Neural cell (in vitro differentiated cells): ENCODE measurements at regions not wholly inside any gene's neighbourhood (a gene's known extent, or its start where the extent isn't known, plus 50 kb on each side); places are given as distances from the start of the nearest gene placed in this dataset.

Experiments used
- H2AFZ ChIP-seq: fragments of 200-600, 300-800 bp; sonication (generic), shearing (Covaris generic); 2 replicates; pipeline ENCODE4 v1.6.0; 2014; ENCODE audit warnings: low read depth, mild to moderate bottlenecking, antibody characterized with exemption, low read length, moderate library complexity
- H3F3A ChIP-seq: fragments of 200-600 bp; shearing (Covaris generic); 2 replicates; pipeline ENCODE4 v1.6.1; 2016; ENCODE audit warnings: mild to moderate bottlenecking, moderate library complexity, mixed read lengths, antibody characterized with exemption, low read length; ENCODE audit not compliant: insufficient read depth, poor library complexity, severe bottlenecking
- H3K27ac ChIP-seq: fragments of 200-600, 300-800 bp; sonication (generic), shearing (Covaris generic); 2 replicates; pipeline ENCODE4 v1.5.1; 2014; ENCODE audit warnings: mild to moderate bottlenecking, low read length, moderate library complexity
- H3K27me3 ChIP-seq: fragments of 300-800, 200-600 bp; sonication (generic), shearing (Covaris generic); 2 replicates; pipeline ENCODE4 v1.6.0; 2014; ENCODE audit warnings: mild to moderate bottlenecking, low read depth, low read length, moderate library complexity; ENCODE audit not compliant: insufficient read depth
- H3K36me3 ChIP-seq: fragments of 300-800, 200-600 bp; sonication (generic), shearing (Covaris generic); 2 replicates; pipeline ENCODE4 v1.5.1; 2014; ENCODE audit warnings: mild to moderate bottlenecking, antibody characterized with exemption, low read length, moderate library complexity; ENCODE audit not compliant: insufficient read depth
- H3K4me2 ChIP-seq: fragments of 300-800, 200-600 bp; sonication (generic), shearing (Covaris generic); 2 replicates; pipeline ENCODE4 v1.6.0; 2014; ENCODE audit warnings: mild to moderate bottlenecking, low read length
- H3K4me3 ChIP-seq: fragments of 300-800, 200-600 bp; sonication (generic), shearing (Covaris generic); 2 replicates; pipeline ENCODE4 v1.5.1; 2014; ENCODE audit warnings: mild to moderate bottlenecking, low read length, moderate library complexity
- H3K79me2 ChIP-seq: fragments of 200-600 bp; shearing (Covaris generic); replicated peaks from 2 replicates; pipeline ENCODE4 v1.6.0; 2014; ENCODE audit warnings: mild to moderate bottlenecking, low read length, moderate library complexity; ENCODE audit not compliant: insufficient read depth
- H3K9ac ChIP-seq: fragments of 300-800, 200-600 bp; sonication (generic), shearing (Covaris generic); 2 replicates; pipeline ENCODE4 v1.6.1; 2016; ENCODE audit warnings: mild to moderate bottlenecking, low read length, mixed read lengths
- H3K9me2 ChIP-seq: fragments of 200-600 bp; shearing (Covaris generic); 2 replicates; pipeline ENCODE4 v1.6.1; 2016; ENCODE audit warnings: mild to moderate bottlenecking, low read length, mixed read lengths; ENCODE audit not compliant: insufficient read depth
- H3K9me3 ChIP-seq: fragments of 200-600, 300-800 bp; sonication (generic), shearing (Covaris generic); 2 replicates; pipeline ENCODE4 v1.6.1; 2016; ENCODE audit warnings: mild to moderate bottlenecking, mixed run types, low read length, moderate library complexity, mixed read lengths
- H4K20me1 ChIP-seq: fragments of 200-600 bp; shearing (Covaris generic); 2 replicates; pipeline ENCODE4 v1.6.1; 2016; ENCODE audit warnings: mild to moderate bottlenecking, mixed run types; ENCODE audit not compliant: insufficient read depth
- EP300 ChIP-seq: fragments of 450-650 bp; conservative IDR thresholded peaks from 2 replicates; pipeline ENCODE4 v1.6.1; 2014; ENCODE audit warnings: antibody characterized with exemption, mild to moderate bottlenecking, moderate library complexity; ENCODE audit not compliant: poor library complexity, severe bottlenecking
- EZH2 ChIP-seq: fragments of 200-600, 300-800 bp; shearing (Covaris generic), sonication (generic); IDR thresholded peaks from 2 replicates; pipeline ENCODE4 v1.6.1; 2014; ENCODE audit warnings: antibody characterized with exemption, low read length, borderline replicate concordance, mild to moderate bottlenecking; ENCODE audit not compliant: insufficient read depth, poor library complexity, severe bottlenecking
- MXI1 ChIP-seq: fragments of 450-650 bp; conservative IDR thresholded peaks from 2 replicates; pipeline ENCODE4 v1.6.1; 2014; ENCODE audit warnings: antibody characterized with exemption, mild to moderate bottlenecking; ENCODE audit not compliant: poor library complexity, severe bottlenecking
- POLR2AphosphoS5 ChIP-seq: IDR thresholded peaks from 2 replicates; pipeline ENCODE4 v1.6.1; 2012
- RAD21 ChIP-seq: fragments of 450-650 bp; conservative IDR thresholded peaks from 2 replicates; pipeline ENCODE4 v1.6.1; 2014; ENCODE audit warnings: antibody characterized with exemption, mild to moderate bottlenecking, moderate library complexity
- REST ChIP-seq: IDR thresholded peaks from 2 replicates; pipeline ENCODE4 v1.6.1; 2012; ENCODE audit warnings: borderline replicate concordance
- SMC3 ChIP-seq: fragments of 450-650 bp; conservative IDR thresholded peaks from 2 replicates; pipeline ENCODE4 v1.6.1; 2014; ENCODE audit warnings: antibody characterized with exemption, mild to moderate bottlenecking, moderate library complexity; ENCODE audit not compliant: poor library complexity
- TAF1 ChIP-seq: IDR thresholded peaks from 2 replicates; pipeline ENCODE4 v1.6.1; 2012; ENCODE audit warnings: low read depth
- TF ChIP-seq, protein P1 (sequence below): fragments of 450-650 bp; IDR thresholded peaks from 2 replicates; pipeline ENCODE4 v1.5.1; 2014; ENCODE audit warnings: antibody characterized with exemption, mild to moderate bottlenecking, moderate library complexity; ENCODE audit not compliant: poor library complexity, severe bottlenecking

DNA sequence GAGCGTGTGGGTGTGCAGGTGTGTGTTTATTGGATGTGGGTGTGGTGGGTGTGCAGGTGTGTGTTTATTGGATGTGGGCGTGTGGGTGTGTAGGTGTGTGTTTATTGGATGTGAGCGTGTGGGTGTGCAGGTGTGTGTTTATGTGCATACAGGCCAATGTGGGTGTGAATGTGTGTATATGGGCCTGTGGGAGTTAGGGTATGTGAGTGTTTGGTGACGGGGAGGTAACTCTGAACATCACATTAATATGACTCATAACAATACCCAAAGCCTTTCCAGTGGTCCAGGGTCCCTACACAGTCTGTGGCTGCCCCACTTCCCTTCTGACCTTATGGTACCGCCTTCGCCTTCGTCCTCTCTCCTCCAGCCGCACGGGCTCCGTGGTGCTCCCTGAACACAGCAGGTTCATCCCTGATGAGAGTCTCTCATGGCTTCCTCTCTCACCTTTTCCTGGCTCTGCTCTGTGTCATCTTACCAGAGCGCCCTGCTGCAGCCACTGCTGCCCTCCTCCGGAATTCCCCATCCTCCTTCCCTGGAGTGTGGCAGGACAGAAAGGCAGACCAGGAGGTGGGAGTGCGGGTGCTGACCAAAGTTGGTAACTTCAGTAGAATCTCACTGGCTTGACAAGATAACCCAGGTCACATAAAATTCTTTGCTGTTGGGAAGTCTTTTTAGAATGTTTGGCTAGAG, 80.0 kb downstream of the SLC2A10 start:
- Histone ChIP-seq H3K27me3 (no peaks in the 10 kb centered on the region), H3K27ac (no peak overlapping the region), H3K4me2 (no peak overlapping the region), H4K20me1 (no peaks in the 10 kb centered on the region), H3K9me2 (no peaks in the 10 kb centered on the region), H3K36me3 (no peaks in the 10 kb centered on the region), H3K9me3 (no peaks in the 10 kb centered on the region), H3F3A (no peaks in the 10 kb centered on the region), H3K79me2 (no peaks in the 10 kb centered on the region), H3K4me3 (no peak overlapping the region), H2AFZ (no peak overlapping the region), H3K9ac (no peak overlapping the region)
- no peak for TF ChIP-seq RAD21
- no peak for TF ChIP-seq TAF1
- TF ChIP-seq, protein P1, sequence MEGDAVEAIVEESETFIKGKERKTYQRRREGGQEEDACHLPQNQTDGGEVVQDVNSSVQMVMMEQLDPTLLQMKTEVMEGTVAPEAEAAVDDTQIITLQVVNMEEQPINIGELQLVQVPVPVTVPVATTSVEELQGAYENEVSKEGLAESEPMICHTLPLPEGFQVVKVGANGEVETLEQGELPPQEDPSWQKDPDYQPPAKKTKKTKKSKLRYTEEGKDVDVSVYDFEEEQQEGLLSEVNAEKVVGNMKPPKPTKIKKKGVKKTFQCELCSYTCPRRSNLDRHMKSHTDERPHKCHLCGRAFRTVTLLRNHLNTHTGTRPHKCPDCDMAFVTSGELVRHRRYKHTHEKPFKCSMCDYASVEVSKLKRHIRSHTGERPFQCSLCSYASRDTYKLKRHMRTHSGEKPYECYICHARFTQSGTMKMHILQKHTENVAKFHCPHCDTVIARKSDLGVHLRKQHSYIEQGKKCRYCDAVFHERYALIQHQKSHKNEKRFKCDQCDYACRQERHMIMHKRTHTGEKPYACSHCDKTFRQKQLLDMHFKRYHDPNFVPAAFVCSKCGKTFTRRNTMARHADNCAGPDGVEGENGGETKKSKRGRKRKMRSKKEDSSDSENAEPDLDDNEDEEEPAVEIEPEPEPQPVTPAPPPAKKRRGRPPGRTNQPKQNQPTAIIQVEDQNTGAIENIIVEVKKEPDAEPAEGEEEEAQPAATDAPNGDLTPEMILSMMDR = no peak
- no peak for TF ChIP-seq SMC3
- TF ChIP-seq EZH2 = no peak
- TF ChIP-seq REST = no peak
- TF ChIP-seq EP300 = no peak
- no peak for TF ChIP-seq POLR2AphosphoS5
- TF ChIP-seq MXI1 = no peak

DNA sequence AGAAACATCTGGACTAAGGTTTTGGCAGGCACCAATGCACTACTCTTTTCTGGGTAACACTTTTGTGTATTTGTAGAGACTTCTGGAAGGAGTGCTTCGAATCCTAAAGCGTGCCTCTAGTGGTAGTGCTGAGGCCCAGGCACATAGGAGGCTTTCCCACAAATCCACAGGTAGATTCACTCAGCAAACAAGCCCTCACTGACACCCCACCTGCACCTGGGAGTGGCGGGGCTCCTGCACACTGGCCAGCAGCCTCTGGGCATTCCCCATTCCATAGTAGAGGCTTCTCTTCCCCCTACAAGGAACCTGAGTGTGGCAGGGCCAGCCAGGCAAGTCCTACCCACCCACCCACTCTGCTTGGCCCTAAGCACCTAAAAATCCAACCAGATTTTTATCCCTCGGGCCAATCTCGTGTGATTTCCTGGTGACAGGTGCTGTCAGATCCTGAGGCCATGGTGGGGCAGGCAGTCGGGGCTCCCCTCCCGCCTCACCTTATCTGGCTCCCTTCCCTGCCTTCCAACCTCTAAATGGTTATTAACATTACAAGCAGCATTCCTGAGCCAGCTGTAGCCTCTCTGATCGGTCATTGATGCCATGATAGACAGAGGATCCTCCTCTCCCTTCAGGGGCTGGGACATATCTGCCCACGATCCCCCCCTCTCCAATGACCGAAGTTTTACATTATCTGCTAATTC, 82.4 kb downstream of the SLC2A10 start:
- H4K20me1 ChIP-seq = no peaks in the 10 kb centered on the region
- no peak overlapping the region for H3K4me3 ChIP-seq
- no peak overlapping the region for H3K9ac ChIP-seq
- no peak overlapping the region for H2AFZ ChIP-seq
- no peaks in the 10 kb centered on the region for H3K36me3 ChIP-seq
- H3K27ac ChIP-seq = no peak overlapping the region
- no peaks in the 10 kb centered on the region for H3K9me2 ChIP-seq
- H3F3A ChIP-seq = no peaks in the 10 kb centered on the region
- no peaks in the 10 kb centered on the region for H3K79me2 ChIP-seq
- no peaks in the 10 kb centered on the region for H3K27me3 ChIP-seq
- H3K9me3 ChIP-seq = no peaks in the 10 kb centered on the region
- no peak for TF ChIP-seq RAD21
- TF ChIP-seq REST = no peak
- no peak for TF ChIP-seq MXI1
- no peak for TF ChIP-seq EZH2
- no peak overlapping the region for H3K4me2 ChIP-seq
